ENCODE measurements at regions not wholly inside any gene's neighbourhood (a gene's known extent, or its start where the extent isn't known, plus 50 kb on each side); places are given as distances from the start of the nearest gene placed in this dataset.

- no peak for TF ChIP-seq CTCF (IDR thresholded peaks at IDR 0.05 in 2 of 3, conservative IDR thresholded peaks at IDR 0.05 in 1 of 3; ENCODE audit: borderline replicate concordance in 1 of 3, insufficient read depth in 1 of 3, low read depth in 2 of 3, low read length in 2 of 3)
- TF ChIP-seq CBX3 (IDR thresholded peaks at IDR 0.05; ENCODE audit: low read depth) = no peak
Measured at GRCh38 chr2:17057109-17058017, 391.7 kb upstream of the CYRIA start (continued).

- ChIA-PET RAD21 (ENCODE audit: low non-redundant PET in 1 of 2, low total read pairs in 2 of 2, uncharacterized antibody in 2 of 2, unreplicated experiment in 2 of 2) (no interaction called here), CTCF (no interaction called here), POLR2A (no interaction called here)
- no peak overlapping the region for H3K4me2 ChIP-seq (ENCODE audit: low read length)
- H3K27me3 ChIP-seq (ENCODE audit: insufficient read depth, low read length) = peaks cover 14% of the 10 kb centered on the region; the same call in 1 of the 2 replicates
- no peak overlapping the region for H3K27ac ChIP-seq (ENCODE audit: low read depth, low read length)
- no TSS peak for BruUV-seq (replicated peaks)
- TF ChIP-seq RAD21 (IDR thresholded peaks at IDR 0.05; ENCODE audit: low read depth) = no peak
- no peak for TF ChIP-seq EZH2 (IDR thresholded peaks at IDR 0.05)
- TF ChIP-seq TCF7L2 (IDR thresholded peaks at IDR 0.05; ENCODE audit: borderline replicate concordance, extremely low read depth, insufficient read depth, insufficient read length) = no peak
- no peak for TF ChIP-seq ATF3 (IDR thresholded peaks at IDR 0.05)
- no peaks in the 10 kb centered on the region for H3K9me2 ChIP-seq (ENCODE audit: insufficient read depth)
- ATAC-seq (no peak), DNase-seq (ENCODE audit: low read depth, low spot score) (no peak)
- H3K36me3 ChIP-seq (ENCODE audit: control insufficient read depth in 1 of 2, insufficient read depth in 2 of 2, low read length in 2 of 2) = no peaks in the 10 kb centered on the region
- intact Hi-C loops (cut with micrococcal nuclease) = no loop called here
- H3K4me3 ChIP-seq (replicated peaks in 1 of 2; ENCODE audit: low read depth in 1 of 2, low read length in 2 of 2) = no peak overlapping the region
- H3K79me2 ChIP-seq (ENCODE audit: insufficient read depth, low read length) = no peaks in the 10 kb centered on the region
- H2AFZ ChIP-seq (ENCODE audit: low read depth, low read length, poor library complexity, severe bottlenecking) = no peak overlapping the region
- H3K9me3 ChIP-seq (ENCODE audit: control insufficient read depth in 1 of 2, insufficient read depth in 1 of 2, low read depth in 1 of 2, low read length in 2 of 2) = no peaks in the 10 kb centered on the region
- H3K4me1 ChIP-seq (ENCODE audit: control insufficient read depth in 1 of 2, insufficient read depth in 2 of 2, low read length in 2 of 2) = no peaks in the 10 kb centered on the region
- H3K9ac ChIP-seq (ENCODE audit: low read length) = no peak overlapping the region
- no peaks in the 10 kb centered on the region for H4K20me1 ChIP-seq (ENCODE audit: insufficient read depth)
Measured at GRCh38 chr2:17056236-17056635, 390.6 kb upstream of the CYRIA start.

Data from HCT116 (cell line).